Esophagus squamous epithelium (tissue), 4 donors: ENCODE measurements at regions not wholly inside any gene's neighbourhood (a gene's known extent, or its start where the extent isn't known, plus 50 kb on each side); places are given as distances from the start of the nearest gene placed in this dataset.

ENCODE experiments used
- CTCF ChIP-seq, 6 experiments: fragments of 450-650 bp in 4 of 6; fragments of 200-600 bp in 2 of 6; sonication (generic) in 2 of 6; IDR thresholded peaks; one replicate each; pipeline ENCODE4 v1.5.1; 2016 to 2019; ENCODE audit warnings: antibody characterized with exemption in 6 of 6, mild to moderate bottlenecking in 4 of 6, moderate library complexity in 4 of 6
- POLR2A ChIP-seq, 4 donors: fragments of 450-650 bp; IDR thresholded peaks; one replicate each; pipeline ENCODE4 v1.6.1; 2017; ENCODE audit warnings: antibody characterized with exemption in 4 of 4, mild to moderate bottlenecking in 4 of 4, moderate library complexity in 3 of 4

- TF ChIP-seq POLR2A (IDR thresholded peaks at IDR 0.05) (no peak), CTCF (IDR thresholded peaks at IDR 0.05) (no peak)
These were observed 69.0 kb upstream of the SHISAL1 start for GRCh38 chr22:44381761-44382115.
